Right ventricle myocardium inferior (tissue), 1 donor: ENCODE measurements at regions not wholly inside any gene's neighbourhood (a gene's known extent, or its start where the extent isn't known, plus 50 kb on each side); places are given as distances from the start of the nearest gene placed in this dataset.

Experiments used
- ATAC-seq: fragments of 200-7000 bp; cut with Tn5 transposase; one replicate; pipeline ENCODE4 v1.9.1; 2020; ENCODE audit warnings: mild to moderate bottlenecking, moderate library complexity
- DNase-seq: peaks from one replicate; pipeline ENCODE4 v3.0.0; 2021; ENCODE audit errors: missing footprints
- intact Hi-C: fragments of 100-400 bp; cut with DNase I; formaldehyde crosslinking; loops from one replicate; pipeline ENCODE4 v1.11.0; 2022
- donor health status: DM: no; HTN: yes; CAD: no; lungs with severe emphysema.

DNA sequence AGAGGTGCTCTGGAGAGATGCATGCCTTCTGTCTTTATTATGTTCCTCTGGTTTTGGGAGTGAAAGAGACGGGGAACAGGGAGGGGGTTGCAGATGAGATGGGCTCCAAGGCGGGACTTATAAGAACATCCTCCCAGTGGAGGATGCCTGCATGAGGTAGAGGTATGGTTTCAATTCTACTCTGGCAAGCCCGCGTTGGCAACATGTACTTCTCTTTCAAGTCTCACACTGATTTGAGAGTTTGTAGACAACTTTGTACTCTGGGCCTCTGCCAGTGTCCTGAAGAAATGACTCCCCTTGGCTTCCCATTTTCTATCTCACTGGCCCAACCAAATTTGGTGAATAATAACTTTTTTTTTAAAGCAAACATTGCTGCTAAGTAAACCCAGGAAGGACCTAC, 121.3 kb downstream of the C12orf75 start:
- ATAC-seq (no peak), DNase-seq (no peak)
- intact Hi-C loops: no loop called here

DNA sequence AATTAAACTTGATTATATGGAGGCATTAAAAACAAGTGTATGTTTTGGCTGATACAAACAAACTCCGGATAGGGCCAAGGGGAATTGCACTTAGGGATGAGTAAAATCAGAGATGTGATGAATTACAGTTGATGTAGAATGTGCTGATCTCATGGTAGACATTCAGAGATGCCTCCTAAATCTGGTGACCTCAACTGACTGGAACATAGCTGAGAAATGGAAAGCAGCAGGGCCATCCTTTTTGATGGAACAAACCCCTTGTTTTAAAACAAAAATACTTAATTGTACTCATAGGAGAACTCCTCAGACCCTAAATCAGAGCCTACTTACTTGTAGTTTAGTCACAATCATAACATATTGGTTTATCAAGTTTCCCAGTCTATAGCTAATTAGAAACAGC, 122.8 kb downstream of the C12orf75 start:
- DNase-seq: no peak
- ATAC-seq: no peak
- intact Hi-C loops: no loop called here

GRCh38 chr12:105454688-105455087, 124.2 kb downstream of the C12orf75 start:
- ATAC-seq: no peak
- intact Hi-C loops: loop anchor here (5.0 kb wide), 1 partner anchor 68 kb away; no protein-coding TSS in a partner anchor

GRCh38 chr12:105455261-105455660, 124.8 kb downstream of the C12orf75 start:
- no peak for ATAC-seq
- DNase-seq: no peak
- intact Hi-C loops: loop anchor here (5.0 kb wide), 1 partner anchor 67 kb away; no protein-coding TSS in a partner anchor

More at GRCh38 chr12:105454688-105455087, 124.2 kb downstream of the C12orf75 start:
- no peak for DNase-seq

DNA sequence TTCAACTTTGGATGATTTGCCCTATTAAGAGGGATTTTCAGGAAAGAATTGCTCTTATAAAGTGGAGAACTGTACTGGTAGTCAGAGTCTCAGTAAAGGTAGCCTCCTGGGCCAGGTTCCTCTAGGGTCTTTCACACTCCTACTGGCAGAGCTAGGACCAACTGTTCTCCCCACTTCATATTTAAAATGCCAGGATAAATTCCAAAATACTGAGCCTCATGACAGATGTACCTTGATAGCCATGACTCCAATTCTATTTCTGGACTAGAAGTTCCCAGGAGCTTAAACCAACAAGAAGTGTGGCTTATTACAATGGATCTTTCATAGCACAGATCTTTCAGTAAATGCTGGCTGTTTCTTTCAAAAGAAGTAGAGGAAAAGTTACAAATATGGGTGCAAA, 126.5 kb downstream of the C12orf75 start:
- ATAC-seq: peak; percentile 47
- no peak for DNase-seq
- intact Hi-C loops: loop anchor here (5.0 kb wide), 1 partner anchor 65 kb away; no protein-coding TSS in a partner anchor

DNA sequence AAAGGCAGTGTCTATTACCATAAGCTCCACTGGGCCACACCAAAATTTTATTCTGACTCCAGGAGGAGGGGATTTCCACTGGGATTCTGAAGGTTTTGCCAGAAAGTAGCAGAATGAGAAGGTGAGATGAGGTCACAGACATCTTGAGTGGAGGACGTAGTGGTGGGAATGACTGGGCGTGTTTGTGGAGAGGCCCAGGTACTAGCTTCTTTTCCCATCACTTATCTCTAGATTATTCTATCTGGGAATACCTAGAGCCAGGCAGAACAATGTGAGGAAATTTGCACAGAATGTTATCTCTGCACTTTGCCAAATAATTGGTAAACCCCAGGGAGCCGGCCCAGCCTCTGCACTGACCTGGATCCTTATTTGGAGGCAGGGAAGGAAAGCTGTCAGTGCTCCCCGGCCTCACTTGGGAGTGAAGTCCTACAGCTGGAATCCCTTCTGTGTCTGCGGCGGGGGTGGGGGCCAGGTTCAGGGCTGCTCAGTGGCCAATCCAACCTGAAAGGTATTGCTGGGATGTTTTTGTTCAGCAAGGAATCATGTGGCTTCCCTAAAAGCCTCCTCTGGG, 129.4 kb downstream of the C12orf75 start:
- no peak for DNase-seq
- ATAC-seq: peak; percentile 34
- intact Hi-C loops: loop anchor here (5.0 kb wide), 1 partner anchor 62 kb away; no protein-coding TSS in a partner anchor

- DNase-seq (no peak), ATAC-seq (no peak)
- intact Hi-C loops: no loop called here
Observed at GRCh38 chr12:105461271-105461943, 130.9 kb downstream of the C12orf75 start.

DNA sequence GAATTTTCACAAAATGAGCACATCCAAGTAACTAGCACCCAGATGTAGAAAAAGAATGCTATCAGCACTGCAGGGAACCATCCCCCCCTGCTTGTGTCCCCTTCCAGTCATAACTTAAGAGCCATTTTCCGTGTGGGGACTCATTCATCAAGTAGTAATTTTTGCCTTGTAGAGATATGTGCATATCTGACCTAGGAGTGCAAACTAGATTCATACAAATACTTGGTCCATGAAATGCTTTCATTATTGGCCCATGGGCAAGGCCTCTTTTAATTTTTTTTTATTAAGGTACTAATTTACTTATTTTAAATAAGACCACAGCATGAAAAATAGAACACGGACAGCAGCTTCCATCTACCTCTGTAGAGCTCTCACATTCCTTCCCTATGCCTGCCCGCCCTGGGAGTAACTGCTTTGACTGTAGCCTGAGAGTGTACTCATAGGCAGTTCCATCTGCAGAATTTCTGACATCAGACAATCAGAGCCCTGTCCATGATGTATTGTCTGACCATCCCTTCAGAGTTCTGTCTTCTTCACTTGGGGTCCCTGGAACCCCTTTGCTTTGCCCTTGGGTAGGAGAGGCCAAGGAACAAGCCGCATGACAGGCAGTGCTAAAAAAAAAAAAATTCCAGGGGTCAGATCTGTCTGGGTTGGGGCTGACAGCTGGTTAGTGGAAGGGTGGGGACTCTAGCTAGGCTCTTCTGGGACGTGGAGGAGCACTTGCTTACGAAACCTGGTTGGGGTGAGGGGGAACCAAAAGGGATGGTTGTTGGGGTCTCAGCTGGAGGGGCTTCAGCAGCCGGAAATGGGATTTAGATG, 131.7 kb downstream of the C12orf75 start:
- intact Hi-C loops: no loop called here
- DNase-seq: no peak
- ATAC-seq: no peak

GRCh38 chr12:105462831-105463230, 132.3 kb downstream of the C12orf75 start:
- ATAC-seq (no peak), DNase-seq (no peak)
- intact Hi-C loops: no loop called here

GRCh38 chr12:105464406-105464805, 133.9 kb downstream of the C12orf75 start:
- ATAC-seq (no peak), DNase-seq (no peak)
- intact Hi-C loops: no loop called here

- DNase-seq (no peak), ATAC-seq (no peak)
- intact Hi-C loops: no loop called here
Observed at GRCh38 chr12:105466231-105466900, 135.9 kb downstream of the C12orf75 start.

DNA sequence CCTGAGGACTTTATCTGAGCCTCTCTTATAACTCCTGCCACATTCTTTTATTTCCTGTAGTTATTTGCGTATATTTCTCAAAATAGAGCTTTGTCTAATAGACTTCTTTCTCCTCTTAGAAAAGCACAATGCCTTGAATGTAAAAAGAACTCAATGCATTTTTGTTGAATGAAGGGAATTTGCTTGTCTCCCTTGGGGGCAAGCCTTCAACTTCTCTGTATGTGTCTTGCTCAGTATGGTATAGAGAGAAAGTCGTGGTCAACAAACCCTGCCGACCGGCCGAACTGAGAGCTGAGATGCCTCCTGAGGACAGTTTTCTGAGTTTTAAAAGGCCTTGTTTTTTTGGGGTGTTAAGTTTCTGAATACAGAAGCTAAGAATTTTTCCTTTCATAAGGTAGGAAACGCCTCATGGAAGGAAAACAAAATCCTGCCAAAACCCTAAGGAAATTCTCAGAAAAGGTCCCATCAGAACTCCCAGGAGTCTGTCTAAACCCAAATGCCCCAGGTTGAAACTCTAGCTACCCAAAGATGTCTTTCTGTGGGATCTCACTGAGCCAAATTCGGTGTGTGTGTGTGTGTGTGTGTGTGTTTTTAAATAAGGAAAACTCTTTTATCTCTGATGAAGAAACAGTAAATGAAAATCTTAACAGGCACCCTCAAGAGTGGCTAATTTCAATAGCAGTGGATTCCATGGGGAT, 136.6 kb downstream of the C12orf75 start:
- intact Hi-C loops: no loop called here
- DNase-seq (no peak), ATAC-seq (no peak)

DNA sequence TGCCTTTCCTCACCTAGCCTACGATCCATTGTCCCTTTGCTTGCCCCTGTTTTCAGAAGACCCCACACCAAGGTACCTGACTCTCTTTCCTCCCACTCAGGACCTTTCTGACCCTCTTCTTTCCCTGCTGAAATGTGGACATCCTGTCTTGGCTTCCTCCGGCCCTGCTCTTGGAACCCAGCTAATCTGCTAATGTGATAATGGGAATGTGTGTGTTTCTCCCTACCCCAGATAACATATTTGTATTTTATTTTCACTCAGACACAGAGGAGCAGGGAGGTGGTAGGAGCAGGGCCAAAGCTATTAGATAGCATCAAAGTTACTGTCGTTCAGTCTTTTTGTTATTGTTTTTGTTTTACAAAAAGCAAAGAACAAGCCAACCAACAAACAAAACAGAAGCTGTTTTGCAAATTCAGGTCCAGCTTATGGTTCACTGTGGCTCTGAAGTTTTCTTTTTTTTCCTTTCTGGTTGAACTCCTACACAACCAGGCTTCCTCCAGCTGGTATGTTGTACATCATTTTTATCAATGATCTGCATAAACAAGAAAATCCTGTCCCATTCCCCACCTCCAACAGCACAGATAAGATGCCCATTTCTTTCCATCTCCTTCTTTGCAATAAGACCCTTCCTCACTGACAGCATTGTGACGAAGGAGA, 137.3 kb downstream of the C12orf75 start:
- intact Hi-C loops: no loop called here
- ATAC-seq: no peak
- no peak for DNase-seq

DNA sequence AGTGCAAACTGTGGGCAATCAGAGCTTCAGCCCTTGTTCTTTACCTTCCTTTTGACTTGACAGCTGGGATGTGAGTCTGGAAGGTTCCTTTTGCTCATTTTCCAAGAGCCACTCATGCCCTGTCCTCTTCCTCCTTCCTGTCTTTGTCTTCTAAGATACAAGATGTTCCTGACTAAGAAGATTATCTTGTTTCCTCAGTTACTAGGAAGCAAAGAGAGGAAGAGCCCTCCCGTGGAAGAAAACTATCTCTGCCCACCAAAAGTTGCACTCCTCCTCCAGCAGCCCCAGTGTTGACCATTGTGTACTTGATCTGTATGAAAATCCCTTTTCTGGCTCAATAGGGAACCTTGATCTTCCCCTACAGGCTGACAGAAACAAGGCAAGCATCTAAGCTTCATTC, 138.0 kb downstream of the C12orf75 start:
- no peak for ATAC-seq
- intact Hi-C loops: no loop called here
- no peak for DNase-seq

DNA sequence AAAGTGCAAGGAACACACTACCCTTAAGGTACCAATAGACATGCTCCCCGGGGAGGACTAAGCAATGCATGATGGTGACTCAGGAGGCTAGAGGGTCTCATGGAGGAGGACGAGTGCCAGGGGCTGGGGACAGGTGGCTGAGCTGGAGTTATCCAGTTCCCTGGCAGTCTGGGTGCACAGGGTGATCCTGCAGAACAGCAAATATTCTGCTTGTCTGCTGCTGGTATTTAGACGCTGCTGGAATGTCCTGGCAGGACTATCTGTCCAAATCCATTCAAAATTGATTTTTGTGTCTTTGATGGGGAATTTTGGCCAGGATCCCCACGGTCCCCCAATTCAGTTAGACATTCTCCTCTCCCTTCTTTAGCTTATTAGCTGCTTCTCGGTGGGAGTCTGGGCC, 138.7 kb downstream of the C12orf75 start:
- no peak for ATAC-seq

GRCh38 chr12:105469701-105470100, 139.2 kb downstream of the C12orf75 start:
- intact Hi-C loops: no loop called here
- ATAC-seq: no peak
- DNase-seq: no peak

More for the DNA sequence above, 138.7 kb downstream of the C12orf75 start:
- DNase-seq: no peak
- intact Hi-C loops: no loop called here

GRCh38 chr12:105470102-105470501, 139.6 kb downstream of the C12orf75 start:
- DNase-seq (no peak), ATAC-seq (no peak)

DNA sequence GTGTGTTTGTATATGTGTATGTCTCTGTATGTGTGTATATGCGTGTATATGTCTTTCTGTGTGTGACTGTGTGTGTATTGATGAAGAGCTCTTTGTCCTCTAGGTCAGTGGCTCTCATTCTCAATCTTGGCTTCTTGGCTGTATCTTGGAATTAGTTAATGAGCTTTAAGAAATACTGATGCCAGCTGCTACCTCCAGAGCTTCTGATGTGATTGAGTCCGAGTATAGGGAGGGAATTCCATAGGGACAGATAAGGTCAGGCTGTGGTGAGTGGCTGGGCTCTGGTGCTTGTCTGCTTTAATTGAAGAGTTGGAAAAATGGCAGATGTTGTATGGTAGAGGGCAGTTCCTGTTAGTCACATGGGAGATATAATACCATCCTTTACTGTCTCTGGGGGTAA, 140.1 kb downstream of the C12orf75 start:
- intact Hi-C loops: no loop called here
- ATAC-seq: no peak
- no peak for DNase-seq

More at GRCh38 chr12:105470102-105470501, 139.6 kb downstream of the C12orf75 start:
- intact Hi-C loops: no loop called here
